GM12872 (cell line): ENCODE measurements at regions not wholly inside any gene's neighbourhood (a gene's known extent, or its start where the extent isn't known, plus 50 kb on each side); places are given as distances from the start of the nearest gene placed in this dataset.

ENCODE experiments used
- CTCF ChIP-seq: IDR thresholded peaks from 3 replicates; pipeline ENCODE4 v1.5.1; 2011; ENCODE audit warnings: low read depth, mild to moderate bottlenecking, low read length, moderate library complexity; ENCODE audit not compliant: insufficient read depth

GRCh38 chr9:118302721-118303120, 598.5 kb downstream of the TLR4 start:
- TF ChIP-seq CTCF, result no peak

GRCh38 chr9:118303216-118303615, 599.0 kb downstream of the TLR4 start:
- no peak for TF ChIP-seq CTCF

GRCh38 chr9:118305331-118305730, 601.1 kb downstream of the TLR4 start:
- no peak for TF ChIP-seq CTCF

- no peak for TF ChIP-seq CTCF
Observed at GRCh38 chr9:118306801-118307200, 602.6 kb downstream of the TLR4 start.

GRCh38 chr9:118313965-118314364, 609.8 kb downstream of the TLR4 start:
- TF ChIP-seq CTCF, result no peak

GRCh38 chr9:118316831-118317343, 612.7 kb downstream of the TLR4 start:
- TF ChIP-seq CTCF, result no peak

- no peak for TF ChIP-seq CTCF
Observed at GRCh38 chr9:118318770-118319431, 614.7 kb downstream of the TLR4 start.
